HCT116 (cell line): ENCODE measurements at regions not wholly inside any gene's neighbourhood (a gene's known extent, or its start where the extent isn't known, plus 50 kb on each side); places are given as distances from the start of the nearest gene placed in this dataset.

Experiments
- ATAC-seq: fragments of 200-7000 bp; cut with Tn5 transposase; 2 replicates; pipeline ENCODE4 v1.9.1; 2020; ENCODE audit warnings: mild to moderate bottlenecking, moderate library complexity
- BruUV-seq: library from RNA; stranded (reverse); fragments of 400-500 nt; replicated peaks from 2 replicates; lab custom pipeline; 2021; lab: Mats Ljungman, UMichigan
- CTCF ChIA-PET: fragments of 300-600 bp; sonication (Branson Sonifier 250); formaldehyde crosslinking; loops from one replicate; lab custom pipeline; 2021; ENCODE audit warnings: antibody characterized with exemption; lab: Charles Lee
- POLR2A ChIA-PET: fragments of 300-600, 350-600 bp; sonication (Branson Sonifier 250); formaldehyde crosslinking; loops from one replicate; lab custom pipeline; 2021; ENCODE audit warnings: antibody characterized with exemption; lab: Charles Lee
- RAD21 ChIA-PET, 2 experiments: fragments of 300-600 bp; sonication (Branson Sonifier 250); formaldehyde crosslinking; loops; one replicate each; lab custom pipeline; 2023; ENCODE audit warnings: low total read pairs in 2 of 2; ENCODE audit not compliant: uncharacterized antibody in 2 of 2, unreplicated experiment in 2 of 2, low non-redundant PET in 1 of 2; lab: Charles Lee
- DNase-seq: peaks from one replicate; pipeline ENCODE4 v3.0.0-alpha.2; 2010; ENCODE audit warnings: low read depth, low spot score
- H2AFZ ChIP-seq: fragments of 200-600 bp; shearing (Covaris generic), sonication (generic); 2 replicates; pipeline ENCODE4 v1.6.1; 2017; ENCODE audit warnings: low read depth, mixed run types, mixed read lengths, antibody characterized with exemption, low read length; ENCODE audit not compliant: poor library complexity, severe bottlenecking
- H3K27ac ChIP-seq: 2 replicates; pipeline ENCODE4 v1.5.1; 2012; ENCODE audit warnings: low read depth, low read length
- H3K27me3 ChIP-seq: fragments of 200-600 bp; sonication (generic); 2 replicates; pipeline ENCODE4 v1.6.1; 2016; ENCODE audit warnings: mixed run types, low read length, mixed read lengths; ENCODE audit not compliant: insufficient read depth
- H3K36me3 ChIP-seq, 2 experiments: fragments of 200-500 bp in 1 of 2; fragments of 200-600 bp in 1 of 2; sonication (Bioruptor generic) in 1 of 2; sonication (generic) in 1 of 2; 2 replicates each; pipeline versions ENCODE4 v1.5.1 to v1.6.1; 2014 to 2016; ENCODE audit warnings: low read length in 2 of 2, inconsistent platforms in 1 of 2, mixed read lengths in 1 of 2, mixed run types in 1 of 2; ENCODE audit not compliant: insufficient read depth in 2 of 2, control insufficient read depth in 1 of 2
- H3K4me1 ChIP-seq, 2 experiments: fragments of 200-600 bp in 1 of 2; sonication (generic) in 1 of 2; 2 replicates each; pipeline versions ENCODE4 v1.5.1 to v1.6.1; 2012 to 2017; ENCODE audit warnings: low read length in 2 of 2, inconsistent platforms in 1 of 2, mild to moderate bottlenecking in 1 of 2, mixed read lengths in 1 of 2, mixed run types in 1 of 2, moderate library complexity in 1 of 2; ENCODE audit not compliant: insufficient read depth in 2 of 2, control insufficient read depth in 1 of 2
- H3K4me2 ChIP-seq: fragments of 200-600 bp; sonication (generic); 2 replicates; pipeline ENCODE4 v1.6.1; 2017; ENCODE audit warnings: mixed run types, low read length, mixed read lengths
- H3K4me3 ChIP-seq, 2 experiments: fragments of 200-600 bp in 1 of 2; sonication (generic) in 1 of 2; replicated peaks in 1 of 2; 2 replicates each; pipeline ENCODE4 v1.5.1; 2011 to 2016; ENCODE audit warnings: low read length in 2 of 2, control low read depth in 1 of 2, low read depth in 1 of 2, mild to moderate bottlenecking in 1 of 2, mixed read lengths in 1 of 2, mixed run types in 1 of 2
- H3K79me2 ChIP-seq: fragments of 200-600 bp; sonication (generic); 2 replicates; pipeline ENCODE4 v1.6.1; 2017; ENCODE audit warnings: mild to moderate bottlenecking, mixed run types, low read length, moderate library complexity, mixed read lengths; ENCODE audit not compliant: insufficient read depth
- H3K9ac ChIP-seq: fragments of 200-600 bp; sonication (generic); 2 replicates; pipeline ENCODE4 v1.6.1; 2016; ENCODE audit warnings: low read length, mixed read lengths
- H3K9me2 ChIP-seq: fragments of 200-600 bp; sonication (generic), shearing (Covaris generic); 2 replicates; pipeline ENCODE4 v1.6.1; 2017; ENCODE audit warnings: mixed run types, mild to moderate bottlenecking, moderate library complexity; ENCODE audit not compliant: insufficient read depth
- H3K9me3 ChIP-seq, 2 experiments: fragments of 200-500 bp in 1 of 2; fragments of 200-600 bp in 1 of 2; sonication (Bioruptor generic) in 1 of 2; sonication (generic) in 1 of 2; 2 replicates each; pipeline ENCODE4 v1.6.1; 2014 to 2017; ENCODE audit warnings: low read length in 2 of 2, mixed read lengths in 2 of 2, inconsistent platforms in 1 of 2, low read depth in 1 of 2, mild to moderate bottlenecking in 1 of 2, mixed run types in 1 of 2, moderate library complexity in 1 of 2; ENCODE audit not compliant: control insufficient read depth in 1 of 2, insufficient read depth in 1 of 2
- H4K20me1 ChIP-seq: fragments of 200-600 bp; sonication (generic), shearing (Covaris generic); 2 replicates; pipeline ENCODE4 v1.6.1; 2017; ENCODE audit warnings: mixed run types, mild to moderate bottlenecking, moderate library complexity; ENCODE audit not compliant: insufficient read depth
- CEBPB ChIP-seq: IDR thresholded peaks from 2 replicates; pipeline ENCODE4 v1.6.1; 2012; ENCODE audit warnings: low read depth
- EGR1 ChIP-seq: IDR thresholded peaks from 2 replicates; pipeline ENCODE4 v1.6.1; 2012; ENCODE audit warnings: low read depth
- EZH2 ChIP-seq: fragments of 200-600 bp; sonication (generic); IDR thresholded peaks from 2 replicates; pipeline ENCODE4 v1.6.1; 2017; ENCODE audit warnings: antibody characterized with exemption, mixed run types
- EZH2phosphoT487 ChIP-seq: fragments of 200-600 bp; IDR thresholded peaks from 2 replicates; pipeline ENCODE4 v1.6.1; 2018; ENCODE audit warnings: antibody characterized with exemption, borderline replicate concordance
- JUND ChIP-seq: IDR thresholded peaks from 2 replicates; pipeline ENCODE4 v1.6.1; 2012
- POLR2AphosphoS5 ChIP-seq: IDR thresholded peaks from 2 replicates; pipeline ENCODE4 v1.6.1; 2011; ENCODE audit warnings: mild to moderate bottlenecking, low read depth, low read length, moderate library complexity
- RAD21 ChIP-seq: IDR thresholded peaks from 2 replicates; pipeline ENCODE4 v1.6.1; 2012; ENCODE audit warnings: low read depth, mild to moderate bottlenecking
- SIN3A ChIP-seq: IDR thresholded peaks from 2 replicates; pipeline ENCODE4 v1.6.1; 2012; ENCODE audit warnings: low read depth
- SP1 ChIP-seq: IDR thresholded peaks from 2 replicates; pipeline ENCODE4 v1.6.1; 2012; ENCODE audit warnings: low read depth
- SRF ChIP-seq: IDR thresholded peaks from 2 replicates; pipeline ENCODE4 v1.6.1; 2012; ENCODE audit warnings: low read depth
- TCF7L2 ChIP-seq: IDR thresholded peaks from 2 replicates; pipeline ENCODE4 v1.7.0; 2011; ENCODE audit warnings: borderline replicate concordance, inconsistent platforms; ENCODE audit not compliant: insufficient read depth, insufficient read length; ENCODE audit errors: extremely low read depth
- YY1 ChIP-seq: IDR thresholded peaks from 2 replicates; pipeline ENCODE4 v1.6.1; 2011; ENCODE audit warnings: low read length, low read depth, moderate library complexity, mild to moderate bottlenecking; ENCODE audit not compliant: insufficient replicate concordance; ENCODE audit errors: extremely low read depth
- ZFX ChIP-seq: fragments of 450-650 bp; IDR thresholded peaks from 2 replicates; pipeline ENCODE4 v1.6.1; 2017
- ZNF274 ChIP-seq: fragments of 200-500 bp; sonication (Bioruptor generic); IDR thresholded peaks from 2 replicates; pipeline ENCODE4 v1.6.1; 2014; ENCODE audit warnings: mild to moderate bottlenecking, low read depth, low read length, inconsistent platforms
- intact Hi-C: fragments of 100-400 bp; cut with micrococcal nuclease; formaldehyde crosslinking; loops from 2 replicates; pipeline ENCODE4 v1.10.0; 2022
- TF ChIP-seq, protein P1 (sequence below): IDR thresholded peaks from 2 replicates; pipeline ENCODE4 v1.6.1; 2012
- TF ChIP-seq, protein P2 (sequence below), 3 experiments: fragments of 200-600 bp in 1 of 3; sonication (generic) in 1 of 3; IDR thresholded peaks in 2 of 3; conservative IDR thresholded peaks in 1 of 3; 2 replicates each; pipeline ENCODE4 v1.5.1; 2012 to 2017; ENCODE audit warnings: low read depth in 2 of 3, low read length in 2 of 3, antibody characterized with exemption in 1 of 3, borderline replicate concordance in 1 of 3, control low read depth in 1 of 3, mild to moderate bottlenecking in 1 of 3, mixed read lengths in 1 of 3, mixed run types in 1 of 3, moderate library complexity in 1 of 3; ENCODE audit not compliant: insufficient read depth in 1 of 3
- TF ChIP-seq, protein P3 (sequence below): IDR thresholded peaks from 2 replicates; pipeline ENCODE4 v1.6.1; 2012; ENCODE audit warnings: low read depth
- TF ChIP-seq, protein P4 (sequence below): IDR thresholded peaks from 2 replicates; pipeline ENCODE4 v1.6.1; 2012

DNA sequence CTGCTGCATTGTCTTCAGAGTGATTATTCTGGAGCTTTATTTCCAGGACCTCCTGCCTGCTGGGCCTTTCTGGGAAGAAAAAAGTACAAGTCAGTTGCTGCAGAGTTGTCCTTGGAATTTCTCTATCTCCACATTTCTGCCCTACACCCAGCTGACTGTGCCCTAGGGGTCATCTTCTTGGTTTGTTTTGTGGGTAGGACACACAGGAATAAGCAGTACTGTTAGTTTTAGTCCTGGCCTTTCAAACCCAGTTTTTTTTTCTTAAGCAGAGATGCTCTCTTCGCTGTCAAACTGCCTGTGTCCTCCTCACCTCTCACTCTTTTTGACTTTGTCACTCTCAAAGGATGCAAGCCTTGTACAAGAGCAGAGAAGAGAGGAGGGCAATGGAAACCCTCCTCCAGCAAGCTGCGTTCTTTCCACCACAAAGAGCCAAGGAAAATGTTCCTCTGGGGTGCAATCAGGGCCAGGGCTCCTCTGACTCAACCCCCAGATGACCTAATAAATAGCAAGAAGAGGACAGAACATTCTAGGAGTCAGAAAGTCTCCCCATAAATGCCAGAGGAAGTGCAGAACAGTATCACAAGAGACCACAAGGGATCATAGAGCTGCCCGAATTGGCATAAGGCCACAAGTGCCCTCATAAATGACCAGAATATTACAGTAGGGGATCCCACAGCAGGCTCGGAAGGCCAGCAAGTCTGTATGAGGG is 186.2 kb downstream of the RCHY1 start (continued):
- TF ChIP-seq POLR2AphosphoS5, result no peak
- TF ChIP-seq, all 23 proteins: peak for 0

DNA sequence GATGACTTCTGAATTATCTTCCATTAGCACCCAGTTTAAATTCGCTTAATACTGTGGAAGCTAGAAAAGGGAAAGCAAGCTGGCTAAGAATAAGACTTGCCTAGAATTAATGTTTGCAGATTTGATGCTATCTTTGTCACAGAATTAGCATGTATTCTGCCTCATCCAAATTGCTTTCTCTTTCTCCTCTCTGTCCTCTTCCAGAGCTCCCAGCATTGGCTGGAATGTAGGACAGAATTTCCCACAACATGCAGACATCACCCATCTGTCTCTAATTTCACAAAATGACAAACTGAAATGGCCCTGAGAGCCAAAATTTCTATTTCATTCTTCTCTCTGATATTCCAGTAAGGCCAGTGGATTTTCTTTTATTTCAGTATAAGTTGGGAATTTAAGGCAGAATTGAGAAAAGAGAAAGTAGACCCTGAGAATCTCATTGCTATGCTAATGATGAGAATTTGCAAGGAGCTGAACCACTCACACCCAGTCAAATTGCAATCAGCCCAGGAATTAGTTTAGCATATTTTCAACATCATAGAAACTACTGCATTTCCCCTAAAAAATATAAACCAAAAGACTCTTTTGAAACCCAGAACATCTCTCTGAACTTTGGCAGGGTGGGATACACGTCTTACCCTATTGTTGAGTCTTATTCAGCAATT is 188.8 kb downstream of the RCHY1 start:
- no peak for ATAC-seq
- RAD21 ChIA-PET, result no interaction called here
- Histone ChIP-seq H3K27me3 (peaks cover 18% of the 10 kb centered on the region; the same call in 1 of the 2 replicates), H4K20me1 (no peaks in the 10 kb centered on the region), H3K36me3 (no peaks in the 10 kb centered on the region), H3K9ac (no peak overlapping the region), H3K4me2 (no peak overlapping the region), H3K4me3 (no peak overlapping the region), H3K79me2 (no peaks in the 10 kb centered on the region), H3K9me3 (no peaks in the 10 kb centered on the region), H2AFZ (no peak overlapping the region), H3K4me1 (no peaks in the 10 kb centered on the region), H3K9me2 (no peaks in the 10 kb centered on the region), H3K27ac (no peak overlapping the region)
- DNase-seq, result no peak
- POLR2A ChIA-PET, result no interaction called here
- CTCF ChIA-PET, result no interaction called here
- intact Hi-C loops, result no loop called here
- BruUV-seq, result no TSS peak
- TF ChIP-seq CEBPB (no peak), ZFX (no peak), SRF (no peak), RAD21 (no peak), SIN3A (no peak), EGR1 (no peak), EZH2phosphoT487 (no peak), TCF7L2 (no peak), POLR2AphosphoS5 (no peak), SP1 (no peak), JUND (no peak), YY1 (no peak), EZH2 (no peak), ZNF274 (no peak)
- TF ChIP-seq, protein P1, sequence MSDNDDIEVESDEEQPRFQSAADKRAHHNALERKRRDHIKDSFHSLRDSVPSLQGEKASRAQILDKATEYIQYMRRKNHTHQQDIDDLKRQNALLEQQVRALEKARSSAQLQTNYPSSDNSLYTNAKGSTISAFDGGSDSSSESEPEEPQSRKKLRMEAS, result no peak
- TF ChIP-seq, protein P2, sequence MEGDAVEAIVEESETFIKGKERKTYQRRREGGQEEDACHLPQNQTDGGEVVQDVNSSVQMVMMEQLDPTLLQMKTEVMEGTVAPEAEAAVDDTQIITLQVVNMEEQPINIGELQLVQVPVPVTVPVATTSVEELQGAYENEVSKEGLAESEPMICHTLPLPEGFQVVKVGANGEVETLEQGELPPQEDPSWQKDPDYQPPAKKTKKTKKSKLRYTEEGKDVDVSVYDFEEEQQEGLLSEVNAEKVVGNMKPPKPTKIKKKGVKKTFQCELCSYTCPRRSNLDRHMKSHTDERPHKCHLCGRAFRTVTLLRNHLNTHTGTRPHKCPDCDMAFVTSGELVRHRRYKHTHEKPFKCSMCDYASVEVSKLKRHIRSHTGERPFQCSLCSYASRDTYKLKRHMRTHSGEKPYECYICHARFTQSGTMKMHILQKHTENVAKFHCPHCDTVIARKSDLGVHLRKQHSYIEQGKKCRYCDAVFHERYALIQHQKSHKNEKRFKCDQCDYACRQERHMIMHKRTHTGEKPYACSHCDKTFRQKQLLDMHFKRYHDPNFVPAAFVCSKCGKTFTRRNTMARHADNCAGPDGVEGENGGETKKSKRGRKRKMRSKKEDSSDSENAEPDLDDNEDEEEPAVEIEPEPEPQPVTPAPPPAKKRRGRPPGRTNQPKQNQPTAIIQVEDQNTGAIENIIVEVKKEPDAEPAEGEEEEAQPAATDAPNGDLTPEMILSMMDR (IDR thresholded peaks at IDR 0.05 in 2 of 3, conservative IDR thresholded peaks at IDR 0.05 in 1 of 3; ENCODE audit: borderline replicate concordance in 1 of 3, insufficient read depth in 1 of 3, low read depth in 2 of 3, low read length in 2 of 3), result no peak
- TF ChIP-seq, protein P3, sequence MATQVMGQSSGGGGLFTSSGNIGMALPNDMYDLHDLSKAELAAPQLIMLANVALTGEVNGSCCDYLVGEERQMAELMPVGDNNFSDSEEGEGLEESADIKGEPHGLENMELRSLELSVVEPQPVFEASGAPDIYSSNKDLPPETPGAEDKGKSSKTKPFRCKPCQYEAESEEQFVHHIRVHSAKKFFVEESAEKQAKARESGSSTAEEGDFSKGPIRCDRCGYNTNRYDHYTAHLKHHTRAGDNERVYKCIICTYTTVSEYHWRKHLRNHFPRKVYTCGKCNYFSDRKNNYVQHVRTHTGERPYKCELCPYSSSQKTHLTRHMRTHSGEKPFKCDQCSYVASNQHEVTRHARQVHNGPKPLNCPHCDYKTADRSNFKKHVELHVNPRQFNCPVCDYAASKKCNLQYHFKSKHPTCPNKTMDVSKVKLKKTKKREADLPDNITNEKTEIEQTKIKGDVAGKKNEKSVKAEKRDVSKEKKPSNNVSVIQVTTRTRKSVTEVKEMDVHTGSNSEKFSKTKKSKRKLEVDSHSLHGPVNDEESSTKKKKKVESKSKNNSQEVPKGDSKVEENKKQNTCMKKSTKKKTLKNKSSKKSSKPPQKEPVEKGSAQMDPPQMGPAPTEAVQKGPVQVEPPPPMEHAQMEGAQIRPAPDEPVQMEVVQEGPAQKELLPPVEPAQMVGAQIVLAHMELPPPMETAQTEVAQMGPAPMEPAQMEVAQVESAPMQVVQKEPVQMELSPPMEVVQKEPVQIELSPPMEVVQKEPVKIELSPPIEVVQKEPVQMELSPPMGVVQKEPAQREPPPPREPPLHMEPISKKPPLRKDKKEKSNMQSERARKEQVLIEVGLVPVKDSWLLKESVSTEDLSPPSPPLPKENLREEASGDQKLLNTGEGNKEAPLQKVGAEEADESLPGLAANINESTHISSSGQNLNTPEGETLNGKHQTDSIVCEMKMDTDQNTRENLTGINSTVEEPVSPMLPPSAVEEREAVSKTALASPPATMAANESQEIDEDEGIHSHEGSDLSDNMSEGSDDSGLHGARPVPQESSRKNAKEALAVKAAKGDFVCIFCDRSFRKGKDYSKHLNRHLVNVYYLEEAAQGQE, result no peak
- TF ChIP-seq, protein P4, sequence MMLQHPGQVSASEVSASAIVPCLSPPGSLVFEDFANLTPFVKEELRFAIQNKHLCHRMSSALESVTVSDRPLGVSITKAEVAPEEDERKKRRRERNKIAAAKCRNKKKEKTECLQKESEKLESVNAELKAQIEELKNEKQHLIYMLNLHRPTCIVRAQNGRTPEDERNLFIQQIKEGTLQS, result no peak
